ENCODE measurements at regions not wholly inside any gene's neighbourhood (a gene's known extent, or its start where the extent isn't known, plus 50 kb on each side); places are given as distances from the start of the nearest gene placed in this dataset.

GRCh38 chr2:21411741-21412140, 288.0 kb downstream of the TDRD15 start:
- POLR2A ChIA-PET = no interaction called here
- ATAC-seq (no peak), FAIRE-seq (no peak), DNase-seq (ENCODE audit: low read depth in 1 of 2, low spot score in 1 of 2) (no peak)
- CTCF ChIA-PET = no interaction called here
- WGBS (ENCODE audit: missing lambda C conversion rate) = 3% methylated on average over 5 of the region's 5 CpGs
- H3K4me2 ChIP-seq = no peak overlapping the region
- TF ChIP-seq SREBF2 (IDR thresholded peaks at IDR 0.05) (no peak), RNF2 (IDR thresholded peaks at IDR 0.05; ENCODE audit: borderline replicate concordance, low read depth) (no peak), RARB (CRISPR knock-in tag; IDR thresholded peaks at IDR 0.05) (no peak), JUNB (IDR thresholded peaks at IDR 0.05) (no peak), ZFP36 (IDR thresholded peaks at IDR 0.05; ENCODE audit: borderline replicate concordance, partially characterized antibody) (no peak), ZNF302 (CRISPR knock-in tag; IDR thresholded peaks at IDR 0.05) (no peak), HEYL (CRISPR knock-in tag; IDR thresholded peaks at IDR 0.05) (no peak), POLR2A (IDR thresholded peaks at IDR 0.05; ENCODE audit: low read length) (no peak), CEBPB (IDR thresholded peaks at IDR 0.05) (no peak), TFCP2L1 (CRISPR knock-in tag; IDR thresholded peaks at IDR 0.05) (no peak), ZC3H11A (IDR thresholded peaks at IDR 0.05) (no peak), EP300 (IDR thresholded peaks at IDR 0.05) (no peak), MAX (IDR thresholded peaks at IDR 0.05) (no peak), ESRRA (IDR thresholded peaks at IDR 0.05; ENCODE audit: borderline replicate concordance, low read length) (no peak)
- TF ChIP-seq, protein P1, sequence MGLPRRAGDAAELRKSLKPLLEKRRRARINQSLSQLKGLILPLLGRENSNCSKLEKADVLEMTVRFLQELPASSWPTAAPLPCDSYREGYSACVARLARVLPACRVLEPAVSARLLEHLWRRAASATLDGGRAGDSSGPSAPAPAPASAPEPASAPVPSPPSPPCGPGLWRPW (IDR thresholded peaks at IDR 0.05) = no peak
- no peaks in the 10 kb centered on the region for H3K9me3 ChIP-seq
- no peak overlapping the region for H3K27ac ChIP-seq
- H3K4me3 ChIP-seq = no peak overlapping the region
- H3K4me1 ChIP-seq = no peaks in the 10 kb centered on the region

GRCh38 chr2:21412944-21413443, 289.2 kb downstream of the TDRD15 start:
- no peaks in the 10 kb centered on the region for H3K4me1 ChIP-seq
- no peak for TF ChIP-seq HOXA7 (CRISPR knock-in tag; IDR thresholded peaks at IDR 0.05)
- no peak for TF ChIP-seq BCL3 (IDR thresholded peaks at IDR 0.05)
- TF ChIP-seq POLR2AphosphoS2 (conservative IDR thresholded peaks at IDR 0.05; ENCODE audit: low read length) = no peak
- POLR2A ChIA-PET = no interaction called here
- DNase-seq (ENCODE audit: low read depth in 1 of 2, low spot score in 1 of 2) (no peak), FAIRE-seq (no peak), ATAC-seq (no peak)
- no peak overlapping the region for H3K4me2 ChIP-seq
- 2% methylated on average over 4 of the region's 4 CpGs for WGBS (ENCODE audit: missing lambda C conversion rate)
- CTCF ChIA-PET = no interaction called here
- H3K27ac ChIP-seq = no peak overlapping the region
- H3K4me3 ChIP-seq = no peak overlapping the region
- no peaks in the 10 kb centered on the region for H3K9me3 ChIP-seq

DNA sequence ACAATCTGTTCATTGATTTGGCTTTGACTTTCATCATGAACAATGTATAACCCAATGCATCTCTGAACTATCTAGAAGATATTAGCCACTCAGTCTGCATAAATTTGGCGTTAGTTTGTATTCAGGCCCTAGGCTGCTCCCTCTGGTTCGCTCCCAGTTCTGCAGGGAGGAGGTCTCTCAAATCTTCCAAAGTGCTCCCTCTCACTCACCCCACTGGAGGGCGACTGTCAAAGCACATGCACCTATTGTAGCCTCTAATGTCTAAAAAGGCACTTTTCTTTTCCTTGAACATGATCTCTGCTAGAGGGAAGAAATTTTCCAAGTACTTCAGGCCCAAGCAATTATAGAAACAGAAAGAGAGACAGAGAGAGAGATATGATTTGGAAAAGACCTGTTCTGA, 291.5 kb downstream of the TDRD15 start:
- FAIRE-seq (no peak), ATAC-seq (peak in 1 of 2 experiments; percentile 44; a peak in 1 of 6 replicates), DNase-seq (ENCODE audit: low read depth in 1 of 2, low spot score in 1 of 2) (peak in 1 of 2 experiments; percentile 15)
- no peak overlapping the region for H3K4me2 ChIP-seq
- TF ChIP-seq MAZ (IDR thresholded peaks at IDR 0.05; ENCODE audit: borderline replicate concordance, low read depth, low read length) = no peak
- no peak for TF ChIP-seq ESRRA (IDR thresholded peaks at IDR 0.05; ENCODE audit: borderline replicate concordance, low read length)
- 0 out of 5 replicates have a peak, but pooled peaks of 1 of the 2 experiments have one; percentile 5 for TF ChIP-seq RAD21 (conservative IDR thresholded peaks at IDR 0.05 in 1 of 2, IDR thresholded peaks at IDR 0.05 in 1 of 2)
- 4% methylated on average over 3 of the region's 3 CpGs for WGBS (ENCODE audit: missing lambda C conversion rate)
- no peak overlapping the region for H3K27ac ChIP-seq
- no peak overlapping the region for H3K4me3 ChIP-seq
- CTCF ChIA-PET = no interaction called here
- no peaks in the 10 kb centered on the region for H3K9me3 ChIP-seq
- POLR2A ChIA-PET = no interaction called here
- no peaks in the 10 kb centered on the region for H3K4me1 ChIP-seq

DNA sequence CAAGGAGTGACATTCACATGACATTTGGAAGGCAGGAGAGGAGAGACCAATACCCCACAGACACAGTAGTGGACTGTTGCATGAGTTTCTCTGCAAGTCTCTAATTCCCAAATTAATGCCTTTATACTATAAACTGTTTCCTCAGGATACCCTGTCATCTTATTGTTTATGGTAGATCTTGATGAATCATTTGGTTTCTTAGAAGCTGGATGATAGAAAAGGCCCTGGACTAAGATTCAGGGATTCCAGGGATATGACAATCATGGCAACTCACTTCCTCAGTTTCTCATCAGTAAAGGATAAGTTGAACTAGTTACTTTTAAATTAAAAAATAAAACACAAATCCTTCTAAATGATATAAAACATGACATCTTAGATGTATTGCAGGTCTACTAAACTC, 292.5 kb downstream of the TDRD15 start:
- Histone ChIP-seq H3K27ac (no peak overlapping the region), H3K9me3 (no peaks in the 10 kb centered on the region), H3K4me3 (no peak overlapping the region), H3K4me1 (no peaks in the 10 kb centered on the region), H3K4me2 (no peak overlapping the region)
- no peak for DNase-seq (ENCODE audit: low read depth in 1 of 2, low spot score in 1 of 2)
- TF ChIP-seq EP300 (IDR thresholded peaks at IDR 0.05) (no peak), FOSL2 (IDR thresholded peaks at IDR 0.05) (no peak), FOSL2 (CRISPR knock-in tag; IDR thresholded peaks at IDR 0.05) (no peak), HDAC2 (IDR thresholded peaks at IDR 0.05) (no peak), REST (IDR thresholded peaks at IDR 0.05) (no peak), MAZ (IDR thresholded peaks at IDR 0.05; ENCODE audit: borderline replicate concordance, low read depth, low read length) (no peak), RARB (CRISPR knock-in tag; IDR thresholded peaks at IDR 0.05) (no peak), KDM5A (IDR thresholded peaks at IDR 0.05) (no peak), NR3C1 (IDR thresholded peaks at IDR 0.05) (no peak), JUNB (IDR thresholded peaks at IDR 0.05) (no peak), RFX5 (IDR thresholded peaks at IDR 0.05) (no peak)
- ChIA-PET POLR2A (no interaction called here), CTCF (no interaction called here)
- no peak for FAIRE-seq
- ATAC-seq = no peak
